Hepatocyte (in vitro differentiated cells): ENCODE measurements at regions not wholly inside any gene's neighbourhood (a gene's known extent, or its start where the extent isn't known, plus 50 kb on each side); places are given as distances from the start of the nearest gene placed in this dataset.
"Not testable (repeated sequence)": the region's sequence is repeated elsewhere in the genome, so short reads cannot be mapped to it uniquely, and the experiment has no call there.

Experiments used
- DNase-seq: peaks from one replicate; pipeline ENCODE4 v3.0.0-alpha.2; 2016; ENCODE audit warnings: low spot score
- H2AFZ ChIP-seq: fragments of 200-600 bp; sonication (generic); 2 replicates; pipeline ENCODE4 v1.6.0; 2016; ENCODE audit warnings: antibody characterized with exemption, mild to moderate bottlenecking
- H3K27ac ChIP-seq: fragments of 200-600 bp; sonication (generic); 2 replicates; pipeline ENCODE4 v1.5.1; 2016; ENCODE audit warnings: mild to moderate bottlenecking
- H3K27me3 ChIP-seq: fragments of 200-600 bp; sonication (generic); 2 replicates; pipeline ENCODE4 v1.6.1; 2016
- H3K36me3 ChIP-seq: fragments of 200-600 bp; sonication (generic); replicated peaks from 2 replicates; pipeline ENCODE4 v1.5.1; 2016; ENCODE audit warnings: low read depth; ENCODE audit not compliant: insufficient read depth
- H3K4me1 ChIP-seq: fragments of 200-600 bp; sonication (generic); 2 replicates; pipeline ENCODE4 v1.5.1; 2016; ENCODE audit warnings: mild to moderate bottlenecking, moderate library complexity; ENCODE audit not compliant: insufficient read depth
- H3K4me2 ChIP-seq: fragments of 200-600 bp; sonication (generic); 2 replicates; pipeline ENCODE4 v1.6.0; 2016
- H3K4me3 ChIP-seq: fragments of 200-600 bp; sonication (generic); 2 replicates; pipeline ENCODE4 v1.5.1; 2016; ENCODE audit warnings: mild to moderate bottlenecking
- H3K79me2 ChIP-seq: fragments of 200-600 bp; sonication (generic); 2 replicates; pipeline ENCODE4 v1.6.0; 2017; ENCODE audit warnings: mild to moderate bottlenecking
- H3K9me2 ChIP-seq: fragments of 200-600 bp; sonication (generic); replicated peaks from 2 replicates; pipeline ENCODE4 v1.6.0; 2017; ENCODE audit warnings: mild to moderate bottlenecking; ENCODE audit not compliant: insufficient read depth
- H3K9me3 ChIP-seq: fragments of 200-600 bp; sonication (generic); 2 replicates; pipeline ENCODE4 v1.5.1; 2016; ENCODE audit warnings: low read depth, mild to moderate bottlenecking
- H4K20me1 ChIP-seq: fragments of 200-600 bp; sonication (generic); 2 replicates; pipeline ENCODE4 v1.6.0; 2016; ENCODE audit warnings: mild to moderate bottlenecking; ENCODE audit not compliant: insufficient read depth, poor library complexity, severe bottlenecking
- CTCF ChIP-seq: fragments of 200-600 bp; sonication (generic); IDR thresholded peaks from 2 replicates; pipeline ENCODE4 v1.5.1; 2016; ENCODE audit warnings: antibody characterized with exemption, mild to moderate bottlenecking; ENCODE audit not compliant: poor library complexity
- EZH2 ChIP-seq: fragments of 200-600 bp; sonication (generic); IDR thresholded peaks from 2 replicates; pipeline ENCODE4 v1.6.1; 2016; ENCODE audit warnings: antibody characterized with exemption, mild to moderate bottlenecking, borderline replicate concordance
- EZH2phosphoT487 ChIP-seq: fragments of 200-600 bp; sonication (generic); IDR thresholded peaks from one replicate; pipeline ENCODE4 v1.6.1; 2018; ENCODE audit warnings: antibody characterized with exemption, mild to moderate bottlenecking, low read depth, moderate library complexity; ENCODE audit not compliant: unreplicated experiment, severe bottlenecking
- WGBS: methylation state at CpG from one replicate; pipeline ENCODE4 v1.1.6; 2016; ENCODE audit warnings: low lambda C conversion rate; ENCODE audit errors: missing lambda C conversion rate; 5-methylcytosine and 5-hydroxymethylcytosine counted together

GRCh38 chr9:18061332-18061731, 412.6 kb upstream of the ADAMTSL1 start:
- Histone ChIP-seq H3K27ac (no peak overlapping the region), H2AFZ (no peak overlapping the region), H4K20me1 (no peaks in the 10 kb centered on the region), H3K4me1 (peaks cover 22% of the 10 kb centered on the region), H3K79me2 (no peaks in the 10 kb centered on the region), H3K4me2 (no peak overlapping the region), H3K9me3 (no peaks in the 10 kb centered on the region), H3K27me3 (no peaks in the 10 kb centered on the region), H3K36me3 (no peaks in the 10 kb centered on the region), H3K4me3 (no peak overlapping the region), H3K9me2 (no peaks in the 10 kb centered on the region)
- TF ChIP-seq EZH2phosphoT487 (no peak), CTCF (no peak), EZH2 (no peak)
- no peak for DNase-seq

GRCh38 chr9:18061856-18062255, 412.1 kb upstream of the ADAMTSL1 start:
- H3K9me2 ChIP-seq, result no peaks in the 10 kb centered on the region
- H3K36me3 ChIP-seq, result no peaks in the 10 kb centered on the region
- DNase-seq, result no peak
- H3K9me3 ChIP-seq, result no peaks in the 10 kb centered on the region
- H3K27ac ChIP-seq, result no peak overlapping the region
- no peak overlapping the region for H3K4me2 ChIP-seq
- WGBS, result 86% methylated on average over 2 of the region's 2 CpGs
- peaks cover 22% of the 10 kb centered on the region for H3K4me1 ChIP-seq
- no peaks in the 10 kb centered on the region for H3K79me2 ChIP-seq
- H4K20me1 ChIP-seq, result no peaks in the 10 kb centered on the region
- TF ChIP-seq EZH2 (no peak), EZH2phosphoT487 (no peak), CTCF (no peak)
- H3K4me3 ChIP-seq, result no peak overlapping the region
- H2AFZ ChIP-seq, result no peak overlapping the region
- no peaks in the 10 kb centered on the region for H3K27me3 ChIP-seq

GRCh38 chr9:18063856-18064390, 410.0 kb upstream of the ADAMTSL1 start:
- H4K20me1 ChIP-seq, result no peaks in the 10 kb centered on the region
- no peak overlapping the region for H2AFZ ChIP-seq
- no peaks in the 10 kb centered on the region for H3K9me2 ChIP-seq
- WGBS, result 72% methylated on average over 6 of the region's 6 CpGs
- no peak for DNase-seq
- TF ChIP-seq CTCF, result no peak
- TF ChIP-seq EZH2phosphoT487, result no peak
- no peak for TF ChIP-seq EZH2
- H3K4me3 ChIP-seq, result no peak overlapping the region
- no peaks in the 10 kb centered on the region for H3K36me3 ChIP-seq
- H3K4me2 ChIP-seq, result no peak overlapping the region
- H3K27me3 ChIP-seq, result no peaks in the 10 kb centered on the region
- H3K27ac ChIP-seq, result no peak overlapping the region
- peaks cover 27% of the 10 kb centered on the region for H3K4me1 ChIP-seq
- H3K9me3 ChIP-seq, result no peaks in the 10 kb centered on the region
- no peaks in the 10 kb centered on the region for H3K79me2 ChIP-seq

- DNase-seq, H3K9me2 ChIP-seq, H3K4me3 ChIP-seq, H3K79me2 ChIP-seq, H4K20me1 ChIP-seq, H3K27ac ChIP-seq, H3K27me3 ChIP-seq, H3K9me3 ChIP-seq, H3K36me3 ChIP-seq, H2AFZ ChIP-seq, H3K4me2 ChIP-seq, H3K4me1 ChIP-seq: not testable (repeated sequence)
- 81% methylated on average over 2 of the region's 2 CpGs for WGBS
Observed at GRCh38 chr9:18066608-18067007, 407.3 kb upstream of the ADAMTSL1 start.
